ENCODE measurements at regions not wholly inside any gene's neighbourhood (a gene's known extent, or its start where the extent isn't known, plus 50 kb on each side); places are given as distances from the start of the nearest gene placed in this dataset.

DNA sequence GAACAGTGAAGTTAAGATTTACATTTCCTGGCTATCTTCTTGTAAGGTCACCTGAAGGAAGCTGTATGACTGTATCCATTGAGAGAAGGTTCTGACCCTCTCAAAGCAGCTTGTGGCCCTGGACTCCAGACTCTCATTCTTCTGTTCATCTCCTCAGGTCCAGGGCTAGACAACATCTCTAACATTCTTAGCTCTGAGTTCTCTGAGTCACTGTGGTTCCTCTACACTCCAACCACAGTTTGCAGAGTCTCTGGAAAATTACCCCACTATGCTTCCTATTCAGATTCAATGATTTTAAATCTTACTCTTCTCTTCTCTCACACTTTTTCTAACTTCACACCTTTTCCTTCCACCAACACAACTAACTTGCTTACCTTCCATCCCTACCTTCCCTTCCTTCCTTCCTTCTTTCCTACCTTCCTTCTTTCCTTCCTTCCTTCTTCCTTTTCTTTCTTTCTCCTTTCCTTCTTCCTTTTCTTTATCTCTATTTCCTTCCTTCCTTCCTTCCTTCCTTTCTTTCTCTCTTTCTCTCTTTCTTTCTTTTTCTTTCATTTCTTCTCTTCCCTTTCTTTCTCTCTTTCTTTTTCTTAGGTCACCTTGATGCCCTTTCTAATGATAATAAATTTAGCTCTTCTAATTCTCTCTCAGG is 824.3 kb upstream of the ZEB2 start:
- TF ChIP-seq, protein P1, sequence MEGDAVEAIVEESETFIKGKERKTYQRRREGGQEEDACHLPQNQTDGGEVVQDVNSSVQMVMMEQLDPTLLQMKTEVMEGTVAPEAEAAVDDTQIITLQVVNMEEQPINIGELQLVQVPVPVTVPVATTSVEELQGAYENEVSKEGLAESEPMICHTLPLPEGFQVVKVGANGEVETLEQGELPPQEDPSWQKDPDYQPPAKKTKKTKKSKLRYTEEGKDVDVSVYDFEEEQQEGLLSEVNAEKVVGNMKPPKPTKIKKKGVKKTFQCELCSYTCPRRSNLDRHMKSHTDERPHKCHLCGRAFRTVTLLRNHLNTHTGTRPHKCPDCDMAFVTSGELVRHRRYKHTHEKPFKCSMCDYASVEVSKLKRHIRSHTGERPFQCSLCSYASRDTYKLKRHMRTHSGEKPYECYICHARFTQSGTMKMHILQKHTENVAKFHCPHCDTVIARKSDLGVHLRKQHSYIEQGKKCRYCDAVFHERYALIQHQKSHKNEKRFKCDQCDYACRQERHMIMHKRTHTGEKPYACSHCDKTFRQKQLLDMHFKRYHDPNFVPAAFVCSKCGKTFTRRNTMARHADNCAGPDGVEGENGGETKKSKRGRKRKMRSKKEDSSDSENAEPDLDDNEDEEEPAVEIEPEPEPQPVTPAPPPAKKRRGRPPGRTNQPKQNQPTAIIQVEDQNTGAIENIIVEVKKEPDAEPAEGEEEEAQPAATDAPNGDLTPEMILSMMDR (IDR thresholded peaks at IDR 0.05), result no peak
- TF ChIP-seq POLR2A (IDR thresholded peaks at IDR 0.05), result no peak
